Effector memory CD8-positive, alpha-beta T cell (primary cell): ENCODE measurements at regions not wholly inside any gene's neighbourhood (a gene's known extent, or its start where the extent isn't known, plus 50 kb on each side); places are given as distances from the start of the nearest gene placed in this dataset.
"Not testable (repeated sequence)": the region's sequence is repeated elsewhere in the genome, so short reads cannot be mapped to it uniquely, and the experiment has no call there.

Source experiments
- ATAC-seq: fragments of 150-1000 bp; cut with Tn5 transposase; replicated peaks from 2 replicates; pipeline ENCODE4 v1.10.0; 2021; ENCODE audit warnings: mild to moderate bottlenecking, moderate library complexity
- DNase-seq, 3 experiments: peaks; one replicate each; pipeline ENCODE4 v3.0.0; 2021
- H3K27ac Mint-ChIP-seq, 2 donors: one replicate each; pipeline ENCODE4 v1.8.0; 2022; ENCODE audit warnings: mild to moderate bottlenecking in 2 of 2, mixed read lengths in 2 of 2, moderate library complexity in 2 of 2
- H3K27me3 Mint-ChIP-seq, 2 donors: one replicate each; pipeline ENCODE4 v1.8.0; 2022; ENCODE audit warnings: mixed read lengths in 2 of 2
- H3K36me3 Mint-ChIP-seq: one replicate; pipeline ENCODE4 v1.8.0; 2022; ENCODE audit warnings: mild to moderate bottlenecking, moderate library complexity, mixed read lengths; ENCODE audit not compliant: insufficient read depth
- H3K4me1 Mint-ChIP-seq, 2 donors: one replicate each; pipeline ENCODE4 v1.8.0; 2022; ENCODE audit warnings: low read depth in 2 of 2, mixed read lengths in 2 of 2
- H3K4me3 Mint-ChIP-seq, 2 donors: one replicate each; pipeline ENCODE4 v1.8.0; 2022; ENCODE audit warnings: mild to moderate bottlenecking in 2 of 2, mixed read lengths in 2 of 2, moderate library complexity in 2 of 2
- H3K9me3 Mint-ChIP-seq, 2 donors: one replicate each; pipeline ENCODE4 v1.8.0; 2022; ENCODE audit warnings: mixed read lengths in 2 of 2

DNA sequence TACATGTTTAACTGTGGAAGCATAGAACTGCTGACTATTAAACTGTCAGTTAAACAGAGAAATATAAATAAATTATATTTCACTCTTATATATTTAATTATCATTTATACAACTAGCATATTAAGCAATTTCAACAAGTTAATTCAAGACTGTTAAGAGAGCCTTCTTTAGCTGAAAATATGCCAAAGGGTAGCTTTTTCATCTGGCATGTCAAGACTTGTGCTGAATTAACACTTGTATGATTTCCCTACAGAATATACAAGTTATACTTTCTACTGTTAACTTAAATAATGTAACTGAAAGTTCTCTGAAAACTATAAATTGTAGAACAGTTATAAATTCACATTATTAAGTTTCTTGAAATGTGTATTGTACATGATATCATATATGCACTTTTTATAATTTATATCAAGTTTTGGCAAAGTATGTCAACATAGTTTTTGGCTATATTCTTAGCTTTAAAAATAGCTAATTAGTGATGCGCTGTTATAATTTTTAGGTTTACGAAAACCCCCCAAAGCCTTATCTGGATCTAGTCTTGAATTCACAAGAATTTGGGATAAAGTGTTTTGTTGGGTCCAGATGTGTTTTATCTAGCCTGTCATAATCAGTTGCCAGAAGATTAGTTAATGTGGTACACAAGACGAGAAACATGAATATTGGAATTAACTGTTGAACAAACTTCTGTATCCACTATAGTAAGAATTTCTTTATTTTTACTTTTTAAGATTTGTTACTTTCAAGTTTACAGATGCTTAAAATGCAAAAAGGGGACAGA is 231.1 kb upstream of the FOXP2 start:
- no peaks in the 10 kb centered on the region for H3K36me3 Mint-ChIP-seq
- no peak for ATAC-seq
- H3K9me3 Mint-ChIP-seq = no peaks in the 10 kb centered on the region
- H3K4me3 Mint-ChIP-seq = no peak overlapping the region
- DNase-seq = no peak
- H3K27ac Mint-ChIP-seq = no peak overlapping the region
- H3K27me3 Mint-ChIP-seq = no peaks in the 10 kb centered on the region
- H3K4me1 Mint-ChIP-seq = no peaks in the 10 kb centered on the region

DNA sequence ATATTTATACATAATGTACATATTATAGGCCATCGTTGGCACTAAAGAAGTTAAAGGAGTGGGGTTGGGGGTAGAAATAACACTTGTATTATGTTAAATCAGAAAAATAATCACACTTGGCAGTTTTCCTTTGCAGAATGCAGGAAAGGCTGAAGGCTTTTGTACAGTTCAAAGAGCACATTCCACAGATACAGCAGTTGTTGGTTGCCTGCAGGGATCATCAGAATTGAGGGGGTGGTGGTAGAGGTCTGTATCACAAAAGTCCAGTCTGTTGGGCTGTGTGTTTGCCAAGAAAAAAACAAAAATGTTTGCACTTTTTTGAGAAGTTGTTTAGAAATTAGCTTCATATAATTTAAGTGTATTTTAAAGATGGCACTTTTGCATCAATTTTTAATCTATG is 231.8 kb upstream of the FOXP2 start:
- DNase-seq (no peak), ATAC-seq (no peak)
- Mint-ChIP-seq H3K9me3 (no peaks in the 10 kb centered on the region), H3K4me3 (no peak overlapping the region), H3K4me1 (no peaks in the 10 kb centered on the region), H3K27ac (no peak overlapping the region), H3K27me3 (no peaks in the 10 kb centered on the region), H3K36me3 (no peaks in the 10 kb centered on the region)

- H3K4me3 Mint-ChIP-seq = no peak overlapping the region
- DNase-seq (no peak), ATAC-seq (no peak)
- H3K36me3 Mint-ChIP-seq = no peaks in the 10 kb centered on the region
- H3K27ac Mint-ChIP-seq = no peak overlapping the region
- H3K27me3 Mint-ChIP-seq = no peaks in the 10 kb centered on the region
- H3K4me1 Mint-ChIP-seq = no peaks in the 10 kb centered on the region
- H3K9me3 Mint-ChIP-seq = no peaks in the 10 kb centered on the region
These were observed 233.3 kb upstream of the FOXP2 start for GRCh38 chr7:114181280-114181679.

DNA sequence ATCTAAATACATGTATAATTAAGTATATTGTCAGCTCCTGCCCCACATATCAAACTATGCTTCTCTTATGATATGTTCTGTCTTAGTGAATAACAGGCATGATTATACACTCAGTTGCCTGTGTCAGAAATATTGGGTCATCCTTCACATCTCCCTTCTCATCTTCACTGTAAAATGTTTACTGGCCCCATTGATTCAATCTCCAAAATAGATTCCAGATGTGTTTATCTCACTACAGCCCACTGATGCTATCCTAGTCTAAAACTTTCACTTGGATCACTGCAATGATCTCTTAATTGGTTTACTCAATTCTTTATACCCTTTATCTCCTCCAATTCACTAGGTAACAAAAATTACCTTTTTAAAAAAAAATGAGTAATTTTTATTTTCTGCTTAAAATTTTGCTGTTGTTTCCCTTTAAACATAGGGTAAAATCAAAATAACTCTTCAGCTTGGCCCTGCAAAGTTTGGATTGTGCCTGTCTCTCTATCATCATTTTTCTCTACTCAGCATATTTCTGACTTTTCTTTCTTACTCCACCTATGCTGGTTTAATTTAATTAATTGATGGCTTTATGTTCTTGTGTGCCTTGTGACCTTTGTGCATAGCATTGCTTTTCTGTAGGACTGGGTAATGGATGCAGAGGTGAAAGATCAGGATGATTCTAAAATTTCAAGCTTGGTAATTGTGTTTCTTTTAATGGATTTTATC is 233.9 kb upstream of the FOXP2 start:
- DNase-seq = no peak
- no peak overlapping the region for H3K4me3 Mint-ChIP-seq
- no peaks in the 10 kb centered on the region for H3K9me3 Mint-ChIP-seq
- H3K4me1 Mint-ChIP-seq = no peaks in the 10 kb centered on the region
- no peaks in the 10 kb centered on the region for H3K27me3 Mint-ChIP-seq
- no peak for ATAC-seq
- H3K27ac Mint-ChIP-seq = no peak overlapping the region
- no peaks in the 10 kb centered on the region for H3K36me3 Mint-ChIP-seq

DNA sequence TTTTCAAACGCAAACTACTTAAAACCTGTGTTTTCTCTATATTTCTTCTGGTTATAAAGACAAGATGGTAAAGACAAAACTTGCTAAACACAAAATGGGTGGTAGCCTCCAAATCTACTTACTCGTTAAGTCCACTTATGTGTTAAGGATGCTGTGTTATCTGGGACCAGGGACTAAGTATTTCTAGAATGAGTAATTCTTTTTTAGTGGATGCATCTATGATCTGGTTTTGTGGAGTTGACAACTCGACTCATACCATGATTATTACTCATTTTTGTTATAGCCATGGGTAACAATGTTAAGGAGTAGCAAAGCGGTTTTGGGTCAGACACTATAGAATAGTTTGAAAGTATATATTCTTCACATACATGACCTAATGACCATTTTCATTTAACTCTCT is 239.5 kb upstream of the FOXP2 start:
- Mint-ChIP-seq H3K27me3 (no peaks in the 10 kb centered on the region), H3K27ac (no peak overlapping the region), H3K4me3 (no peak overlapping the region), H3K4me1 (no peaks in the 10 kb centered on the region), H3K36me3 (no peaks in the 10 kb centered on the region), H3K9me3 (no peaks in the 10 kb centered on the region)
- ATAC-seq (no peak), DNase-seq (no peak)

- DNase-seq (no peak), ATAC-seq (no peak)
- Mint-ChIP-seq H3K4me3 (no peak overlapping the region), H3K36me3 (peaks cover 2% of the 10 kb centered on the region), H3K4me1 (no peaks in the 10 kb centered on the region), H3K27me3 (no peaks in the 10 kb centered on the region), H3K9me3 (no peaks in the 10 kb centered on the region), H3K27ac (no peak overlapping the region)
These were observed 241.3 kb upstream of the FOXP2 start for GRCh38 chr7:114173170-114173890.

- not testable (repeated sequence) for ATAC-seq, H3K4me3 Mint-ChIP-seq, H3K27ac Mint-ChIP-seq, H3K4me1 Mint-ChIP-seq, H3K27me3 Mint-ChIP-seq, DNase-seq, H3K9me3 Mint-ChIP-seq, H3K36me3 Mint-ChIP-seq
These were observed 245.2 kb upstream of the FOXP2 start for GRCh38 chr7:114169389-114169788.

- H3K4me1 Mint-ChIP-seq = no peaks in the 10 kb centered on the region
- no peak for ATAC-seq
These were observed 242.1 kb upstream of the PPP1R3A start for GRCh38 chr7:114160925-114161324.

DNA sequence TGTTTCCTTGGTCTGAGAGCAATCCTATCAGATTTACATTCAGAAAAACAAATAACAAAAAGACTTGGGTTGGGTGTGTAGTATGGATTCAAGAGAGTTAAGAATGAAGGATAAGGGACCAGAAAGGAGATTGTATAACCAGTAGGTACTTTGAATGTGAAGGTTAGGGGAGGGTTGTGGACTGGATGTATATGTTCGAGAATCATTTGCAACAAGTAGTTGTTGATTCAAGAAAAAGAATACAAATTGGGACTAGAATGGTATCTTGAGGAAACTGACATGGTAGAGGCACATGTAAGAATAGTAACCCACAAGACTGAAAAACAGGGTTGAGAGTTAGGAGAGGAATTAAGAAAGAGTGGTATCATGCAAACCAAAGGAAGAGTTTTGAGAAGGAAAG is 240.0 kb upstream of the PPP1R3A start:
- H3K27ac Mint-ChIP-seq = no peak overlapping the region
- H3K4me3 Mint-ChIP-seq = no peak overlapping the region
- H3K36me3 Mint-ChIP-seq = no peaks in the 10 kb centered on the region
- no peaks in the 10 kb centered on the region for H3K4me1 Mint-ChIP-seq
- H3K9me3 Mint-ChIP-seq = peaks cover 0 to 4% of the 10 kb centered on the region in 2 donors
- H3K27me3 Mint-ChIP-seq = no peaks in the 10 kb centered on the region
- no peak for ATAC-seq
- DNase-seq = no peak

More at GRCh38 chr7:114160925-114161324, 242.1 kb upstream of the PPP1R3A start:
- no peaks in the 10 kb centered on the region for H3K36me3 Mint-ChIP-seq
- no peak overlapping the region for H3K4me3 Mint-ChIP-seq
- no peak overlapping the region for H3K27ac Mint-ChIP-seq
- no peaks in the 10 kb centered on the region for H3K27me3 Mint-ChIP-seq
- H3K9me3 Mint-ChIP-seq = peaks cover 0 to 4% of the 10 kb centered on the region in 2 donors
- DNase-seq = no peak

GRCh38 chr7:114158275-114158674 is 239.5 kb upstream of the PPP1R3A start:
- Mint-ChIP-seq H3K36me3 (no peaks in the 10 kb centered on the region), H3K4me3 (no peak overlapping the region), H3K27me3 (no peaks in the 10 kb centered on the region), H3K4me1 (no peaks in the 10 kb centered on the region), H3K27ac (no peak overlapping the region), H3K9me3 (peaks cover 0 to 4% of the 10 kb centered on the region in 2 donors)
- ATAC-seq = no peak
- DNase-seq = no peak

GRCh38 chr7:114156178-114156577 is 237.4 kb upstream of the PPP1R3A start:
- Mint-ChIP-seq H3K36me3 (no peaks in the 10 kb centered on the region), H3K27me3 (no peaks in the 10 kb centered on the region), H3K4me1 (no peaks in the 10 kb centered on the region), H3K27ac (no peak overlapping the region), H3K9me3 (peaks cover 0 to 6% of the 10 kb centered on the region in 2 donors), H3K4me3 (no peak overlapping the region)
- ATAC-seq (no peak), DNase-seq (no peak)

- H3K9me3 Mint-ChIP-seq = peaks cover 0 to 6% of the 10 kb centered on the region in 2 donors
- no peak for ATAC-seq
- no peaks in the 10 kb centered on the region for H3K4me1 Mint-ChIP-seq
- no peaks in the 10 kb centered on the region for H3K36me3 Mint-ChIP-seq
- no peak for DNase-seq
- no peak overlapping the region for H3K27ac Mint-ChIP-seq
- H3K4me3 Mint-ChIP-seq = no peak overlapping the region
- no peaks in the 10 kb centered on the region for H3K27me3 Mint-ChIP-seq
These were observed 236.6 kb upstream of the PPP1R3A start for GRCh38 chr7:114155116-114156110.

- no peaks in the 10 kb centered on the region for H3K36me3 Mint-ChIP-seq
- H3K27me3 Mint-ChIP-seq = no peaks in the 10 kb centered on the region
- no peak for ATAC-seq
- no peaks in the 10 kb centered on the region for H3K4me1 Mint-ChIP-seq
- H3K27ac Mint-ChIP-seq = no peak overlapping the region
- no peak overlapping the region for H3K4me3 Mint-ChIP-seq
- no peak for DNase-seq
- H3K9me3 Mint-ChIP-seq = peaks cover 0 to 4% of the 10 kb centered on the region in 2 donors
These were observed 234.9 kb upstream of the PPP1R3A start for GRCh38 chr7:114153700-114154099.
